ENCODE measurements at regions not wholly inside any gene's neighbourhood (a gene's known extent, or its start where the extent isn't known, plus 50 kb on each side); places are given as distances from the start of the nearest gene placed in this dataset.

DNA sequence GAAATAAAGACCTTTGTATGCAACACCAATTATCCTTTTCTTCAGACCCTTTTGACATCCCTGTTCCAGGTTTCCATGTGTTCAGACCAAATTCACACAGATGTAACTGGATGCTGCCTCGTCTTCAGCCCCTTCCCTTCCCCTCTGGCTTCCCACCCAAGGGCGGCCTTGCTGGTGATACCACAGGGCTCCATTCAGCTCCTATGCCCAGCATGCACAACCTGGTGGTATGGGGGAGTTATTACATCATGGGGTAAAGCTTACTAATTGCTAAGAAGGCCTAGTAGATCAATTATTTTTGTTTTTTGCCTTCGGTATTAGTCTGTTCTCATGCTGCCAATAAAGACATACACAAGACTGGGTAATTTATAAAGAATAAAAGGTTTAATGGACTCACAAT, 317.0 kb upstream of the CXXC4 start:
- no peak for DNase-seq

DNA sequence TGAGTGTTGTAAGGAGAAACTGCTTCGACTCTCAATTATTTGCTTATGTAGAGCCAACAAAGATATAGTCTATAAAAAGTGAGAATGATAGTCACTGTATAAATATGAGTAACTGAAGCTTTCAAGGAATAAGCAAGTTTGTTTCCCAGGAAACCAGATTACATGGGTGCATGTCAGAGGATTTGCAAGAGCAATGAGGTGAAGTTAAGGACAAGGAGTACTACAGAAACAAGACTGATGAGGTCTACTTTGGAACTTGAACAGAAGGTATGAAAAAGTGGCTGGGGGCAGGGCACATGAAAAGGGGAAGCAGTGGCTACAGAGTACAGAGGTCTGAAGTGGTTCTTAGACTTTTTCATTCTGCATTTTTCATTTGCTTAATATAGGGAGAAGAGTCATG, 321.0 kb upstream of the CXXC4 start:
- DNase-seq, result no peak

DNA sequence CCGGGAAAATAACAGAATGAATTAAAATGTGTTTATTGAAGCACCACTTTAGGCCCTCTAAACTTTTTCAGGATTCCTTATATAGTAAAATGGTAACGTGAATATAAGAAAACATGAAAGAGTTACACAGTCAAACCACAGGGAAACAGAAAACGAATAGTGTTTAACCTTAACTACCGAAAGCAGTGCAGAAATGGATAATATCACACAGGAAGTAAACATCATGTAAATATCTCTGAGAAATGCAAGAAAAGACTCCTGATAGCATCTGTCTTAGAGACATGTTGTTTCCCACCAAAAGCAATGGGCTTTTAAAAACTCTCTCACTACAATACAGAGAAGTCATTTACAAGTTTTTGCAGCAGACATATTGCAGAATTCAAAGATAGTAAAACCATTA, 323.9 kb upstream of the CXXC4 start:
- no peak for DNase-seq

DNA sequence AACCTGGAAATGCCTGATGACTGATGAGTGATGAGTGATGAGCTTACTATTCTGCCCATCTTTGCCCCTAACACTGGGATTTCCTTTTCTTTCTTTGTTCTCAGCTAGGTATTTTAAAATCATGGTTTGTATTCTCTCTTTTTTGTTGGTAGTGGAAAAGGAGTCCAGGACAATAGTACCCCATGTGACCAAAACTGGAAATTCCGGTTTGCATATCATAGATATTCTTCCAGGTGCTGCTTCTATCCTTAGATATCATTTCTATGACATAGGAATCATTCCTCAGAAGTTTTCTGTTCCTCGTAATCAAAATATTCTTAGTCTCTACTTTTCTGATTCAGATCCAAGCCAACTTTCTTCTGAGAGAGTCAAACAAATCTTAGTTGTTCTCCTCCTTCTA, 320.5 kb upstream of the TET2 start:
- DNase-seq, result no peak

DNA sequence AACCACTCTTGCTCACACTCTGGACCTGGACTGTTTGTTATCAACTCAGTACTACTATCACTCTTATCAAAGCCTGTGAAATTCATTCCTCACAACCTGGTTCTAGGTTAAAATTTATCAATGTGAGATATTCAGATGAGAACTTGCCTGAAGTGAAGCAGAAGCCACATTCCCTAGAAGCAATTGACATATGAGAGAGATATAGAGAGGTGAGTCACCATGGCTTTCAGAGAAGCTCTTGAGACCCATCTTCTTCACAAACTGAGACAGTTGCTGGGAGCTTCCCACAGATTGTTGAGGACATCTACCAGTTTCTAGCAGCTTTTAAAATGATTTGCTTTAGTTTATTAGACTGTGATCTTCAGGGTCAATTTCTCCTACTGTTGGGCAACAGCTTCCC, 316.9 kb upstream of the TET2 start:
- no peak for DNase-seq

DNA sequence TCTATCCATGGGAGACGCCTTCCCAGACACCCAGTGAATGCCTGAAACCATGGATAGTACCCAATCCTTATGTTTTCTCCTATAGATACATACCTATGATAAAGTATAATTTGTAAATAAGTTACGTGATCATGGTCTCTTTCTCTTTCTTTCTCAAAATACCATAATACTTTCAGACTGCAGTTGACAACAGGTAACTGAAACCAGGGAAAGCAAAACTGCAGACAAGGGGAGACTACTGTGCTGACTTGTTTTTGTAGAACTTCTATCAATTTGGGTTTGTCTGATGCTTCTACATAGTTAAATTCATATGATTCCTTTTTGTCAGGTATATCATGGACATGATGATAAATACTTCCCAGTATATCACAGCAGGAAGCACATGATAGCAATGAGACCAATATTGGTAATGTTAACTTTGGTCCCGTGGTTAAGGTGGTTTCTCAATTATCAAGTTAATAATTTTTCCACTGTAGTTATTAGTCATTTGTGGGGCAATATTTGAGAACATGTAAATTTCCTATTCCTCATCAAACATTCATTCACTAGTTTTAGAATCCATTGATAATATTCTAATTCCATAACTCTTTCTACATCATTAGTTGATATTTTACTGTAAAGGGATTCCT, 298.0 kb upstream of the TET2 start:
- no peak for DNase-seq

DNA sequence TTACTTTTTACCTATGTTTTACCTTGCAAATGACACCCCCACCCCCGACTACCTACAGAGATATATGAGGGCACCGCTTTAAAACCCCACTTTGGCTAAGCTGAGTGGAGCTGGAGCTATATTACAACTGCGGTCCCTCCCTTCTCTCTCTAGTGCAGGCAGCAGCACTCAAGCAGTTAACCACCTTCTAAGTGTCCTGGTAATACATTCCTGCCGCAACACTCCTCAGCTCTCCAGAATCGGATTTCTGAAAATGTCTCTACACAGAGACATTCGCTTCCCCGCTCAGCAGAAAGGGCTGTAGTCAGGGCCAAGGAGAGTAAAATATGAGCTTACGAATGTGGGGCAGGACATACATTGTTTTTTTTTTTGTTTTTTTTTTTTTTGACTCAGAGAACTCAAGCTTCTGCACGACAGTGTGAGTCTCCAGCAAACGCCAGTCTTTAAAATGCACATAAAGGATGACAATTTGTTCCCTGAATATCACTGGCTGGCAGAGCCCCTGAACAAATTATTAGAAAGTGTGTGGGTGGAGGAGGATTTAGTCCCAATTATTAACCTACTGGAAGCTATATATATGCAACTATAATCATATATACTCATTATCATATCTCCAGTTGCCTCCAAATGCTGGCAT, 287.0 kb upstream of the TET2 start:
- DNase-seq, result no peak

DNA sequence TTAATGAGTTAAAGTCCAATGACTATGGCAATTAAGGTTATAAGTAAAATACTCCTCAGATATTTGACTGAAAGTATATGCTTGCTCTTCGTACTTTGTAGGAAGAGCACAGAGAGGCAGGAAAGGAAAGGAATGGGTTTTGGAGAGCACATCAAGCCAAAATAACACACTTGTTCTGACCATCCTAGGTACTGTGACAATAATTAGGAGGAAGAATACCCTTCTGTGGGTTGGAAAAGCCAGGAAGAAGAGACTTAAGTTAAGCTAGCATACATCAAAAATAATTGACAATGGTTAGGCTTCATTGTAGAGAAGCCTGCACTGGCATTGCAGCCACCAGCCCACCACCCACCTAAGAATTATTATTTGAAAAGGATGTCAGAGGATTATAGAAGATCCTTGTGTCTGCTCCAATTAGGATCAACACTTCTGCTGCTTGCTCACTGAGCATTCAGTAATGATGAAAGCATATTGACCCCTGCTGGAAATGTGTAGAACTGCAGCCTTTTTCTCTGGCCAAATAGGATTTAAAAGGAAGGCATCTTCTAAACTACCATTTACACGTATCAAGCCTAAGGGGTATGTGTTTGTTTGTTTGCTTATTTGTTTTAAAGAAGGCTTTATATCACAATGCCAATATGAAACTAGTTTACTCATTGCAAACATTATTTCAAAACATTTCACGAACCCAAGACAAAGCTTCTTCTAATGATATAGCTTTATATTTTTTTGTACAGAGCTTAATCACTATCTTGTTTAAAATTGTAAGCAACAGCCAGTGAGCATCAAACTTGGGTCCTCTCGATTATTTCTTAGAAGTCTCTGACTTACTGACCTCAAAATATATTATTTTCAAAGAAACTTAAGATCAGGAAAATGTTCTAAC, 286.2 kb upstream of the TET2 start:
- DNase-seq, result peak; percentile 27

DNA sequence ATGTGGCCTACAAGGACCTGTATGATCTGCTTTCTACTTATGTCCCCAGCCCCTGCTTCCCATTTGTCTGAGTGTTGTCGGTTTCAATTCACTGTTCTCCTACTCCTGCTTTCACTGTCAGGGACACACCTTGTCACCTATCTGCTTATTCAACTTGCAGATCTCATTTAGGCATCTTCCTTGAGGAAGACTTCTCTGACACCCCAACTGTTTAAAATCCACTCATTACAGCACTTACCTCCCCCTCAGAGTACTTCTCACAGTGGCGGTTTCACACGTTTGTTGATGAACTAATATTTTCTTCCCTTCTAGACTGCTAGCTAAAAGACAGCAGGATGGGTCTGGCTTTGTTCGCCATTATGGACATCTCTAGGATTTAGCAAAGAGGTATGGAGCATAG, 279.9 kb upstream of the TET2 start:
- DNase-seq, result no peak

DNA sequence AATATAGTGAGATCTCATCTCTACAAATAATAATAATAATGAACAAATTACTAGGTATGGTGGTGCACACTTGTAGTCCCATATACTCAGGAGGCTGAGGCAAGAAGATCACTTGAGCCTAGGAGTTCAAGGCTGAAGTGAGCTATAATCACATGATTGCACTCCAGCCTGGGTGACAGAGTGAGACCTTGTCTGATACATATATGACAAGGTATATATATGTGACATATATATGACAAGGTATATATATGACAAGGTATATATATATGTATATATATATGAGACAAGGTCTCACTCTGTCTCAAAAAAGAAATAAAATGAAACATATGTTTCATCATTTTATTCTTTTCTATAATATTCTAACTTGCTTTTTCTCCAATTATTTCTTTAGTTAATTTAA, 278.1 kb upstream of the TET2 start:
- DNase-seq, result no peak

DNA sequence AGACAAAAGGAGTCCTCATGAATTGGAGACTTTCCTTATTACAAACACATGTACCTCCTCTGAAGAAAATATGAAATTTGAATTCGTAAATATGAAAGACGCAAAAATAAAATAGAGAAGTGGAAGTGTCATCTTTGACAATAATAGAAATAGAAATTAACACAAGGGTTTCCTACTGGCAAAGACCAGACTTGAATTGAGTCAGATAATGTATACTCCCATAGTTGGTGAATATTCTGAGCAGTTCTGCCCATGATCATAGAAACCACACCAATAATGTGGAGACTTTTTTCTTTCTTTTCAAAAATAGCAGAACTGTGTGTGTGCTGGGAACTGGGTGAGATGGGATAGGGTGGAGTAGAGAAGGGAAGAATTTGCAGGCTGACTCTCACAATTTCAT, 277.7 kb upstream of the TET2 start:
- no peak for DNase-seq

DNA sequence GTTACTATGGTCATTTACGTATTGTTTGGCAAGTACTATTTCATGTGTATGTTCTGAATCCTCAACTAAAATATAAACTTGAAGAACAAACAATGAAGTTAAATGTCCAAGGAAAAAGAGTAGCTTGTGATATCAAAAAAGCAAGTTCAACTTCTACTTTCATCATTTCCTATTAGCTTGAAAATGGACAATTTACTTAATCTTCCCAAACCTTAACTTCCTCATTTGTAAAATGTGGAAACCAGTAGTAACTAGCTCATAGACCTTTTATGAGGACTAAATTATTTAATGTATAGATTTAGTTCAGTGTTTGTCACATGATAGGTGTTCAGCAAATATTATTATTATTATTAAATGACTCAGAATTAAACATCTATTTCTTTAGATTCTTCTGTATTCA, 276.8 kb upstream of the TET2 start:
- no peak for DNase-seq

DNA sequence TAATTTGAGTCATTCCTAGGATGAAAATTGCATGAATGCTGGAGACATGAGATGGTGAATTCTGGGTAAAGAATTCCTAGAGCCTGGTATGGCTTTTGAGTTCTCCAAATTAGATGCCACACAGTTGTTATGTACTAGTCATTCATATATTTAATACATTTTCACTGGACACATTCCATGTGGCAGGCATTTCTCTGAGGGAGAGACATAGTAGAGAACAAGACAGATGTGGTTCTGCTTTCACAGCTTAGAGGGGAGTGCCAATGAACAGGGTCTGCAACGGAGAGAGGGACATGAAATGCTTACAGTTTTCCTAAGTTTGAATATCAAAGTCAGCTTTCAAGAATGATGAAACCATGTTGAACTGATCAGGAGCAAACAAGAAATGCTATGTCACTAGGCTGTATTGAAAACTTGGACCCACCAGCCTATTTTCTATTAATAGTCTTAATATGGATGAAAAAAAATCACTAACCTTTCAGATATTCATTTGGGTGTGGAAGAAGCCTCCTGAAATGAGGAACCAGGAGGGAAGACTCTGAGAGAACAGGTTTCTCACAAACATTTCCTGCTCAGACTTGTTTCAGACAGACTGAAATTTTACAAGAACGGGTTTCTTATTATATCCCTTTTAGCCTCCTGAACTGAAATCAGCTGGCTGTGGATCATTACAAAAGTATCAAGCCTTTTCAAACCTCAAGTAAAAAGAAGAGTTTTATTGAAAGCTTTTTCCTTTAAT, 276.0 kb upstream of the TET2 start:
- DNase-seq, result no peak

DNA sequence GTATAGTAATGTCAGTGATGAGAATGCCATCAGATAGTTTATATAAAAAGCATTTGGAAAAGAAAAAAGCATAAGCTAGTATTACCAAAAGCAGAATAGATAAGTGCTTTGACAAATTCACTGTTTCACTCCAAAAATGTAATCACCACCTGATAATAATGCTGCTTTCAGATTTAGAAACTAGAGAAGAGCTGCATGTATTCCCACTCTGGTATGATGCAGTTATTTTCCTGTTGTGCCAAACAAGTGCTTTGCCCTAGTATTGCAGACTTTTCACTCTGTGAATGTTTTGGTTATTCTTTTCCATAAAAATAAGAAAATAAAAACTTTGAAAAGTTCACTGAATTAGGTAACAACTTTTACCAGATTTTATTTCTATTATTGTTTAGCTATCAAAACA, 267.7 kb upstream of the TET2 start:
- no peak for DNase-seq

DNA sequence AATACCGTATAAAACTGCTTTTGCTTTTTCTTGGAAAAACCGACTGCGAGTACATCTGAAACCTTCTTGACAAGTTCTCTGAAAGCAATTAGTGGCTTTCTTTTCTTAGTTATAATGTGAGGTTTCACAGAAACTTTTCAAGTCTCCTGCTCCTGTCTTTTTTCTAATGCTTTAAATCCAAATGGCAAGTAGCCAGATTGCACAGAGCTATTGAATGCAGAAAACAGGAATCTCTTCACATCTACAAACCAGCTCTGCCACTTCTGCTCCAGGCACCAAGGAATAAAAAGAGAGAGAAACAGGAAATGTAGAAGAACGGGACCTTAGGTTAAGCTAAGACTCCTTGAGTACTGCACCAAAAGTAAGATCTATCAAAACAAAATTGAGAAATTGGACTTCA, 267.3 kb upstream of the TET2 start:
- DNase-seq, result no peak

DNA sequence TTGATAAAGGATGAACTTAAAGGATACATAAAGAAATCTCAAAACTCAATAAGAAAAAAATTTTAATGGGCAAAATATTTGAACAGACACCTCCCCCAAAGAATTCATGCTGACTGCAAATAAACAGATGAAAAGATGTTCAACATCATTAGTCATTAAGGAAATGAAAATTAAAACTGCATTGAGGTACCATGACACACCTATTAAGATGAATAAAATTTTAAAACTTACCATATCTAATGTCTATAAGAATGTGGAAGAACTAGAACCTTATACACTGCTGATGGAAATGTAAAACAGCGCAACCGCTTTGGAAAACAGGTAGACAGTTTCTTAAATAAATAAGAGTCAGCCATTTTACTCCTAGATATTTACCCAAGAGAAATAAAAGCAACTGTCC, 266.8 kb upstream of the TET2 start:
- DNase-seq, result no peak

DNA sequence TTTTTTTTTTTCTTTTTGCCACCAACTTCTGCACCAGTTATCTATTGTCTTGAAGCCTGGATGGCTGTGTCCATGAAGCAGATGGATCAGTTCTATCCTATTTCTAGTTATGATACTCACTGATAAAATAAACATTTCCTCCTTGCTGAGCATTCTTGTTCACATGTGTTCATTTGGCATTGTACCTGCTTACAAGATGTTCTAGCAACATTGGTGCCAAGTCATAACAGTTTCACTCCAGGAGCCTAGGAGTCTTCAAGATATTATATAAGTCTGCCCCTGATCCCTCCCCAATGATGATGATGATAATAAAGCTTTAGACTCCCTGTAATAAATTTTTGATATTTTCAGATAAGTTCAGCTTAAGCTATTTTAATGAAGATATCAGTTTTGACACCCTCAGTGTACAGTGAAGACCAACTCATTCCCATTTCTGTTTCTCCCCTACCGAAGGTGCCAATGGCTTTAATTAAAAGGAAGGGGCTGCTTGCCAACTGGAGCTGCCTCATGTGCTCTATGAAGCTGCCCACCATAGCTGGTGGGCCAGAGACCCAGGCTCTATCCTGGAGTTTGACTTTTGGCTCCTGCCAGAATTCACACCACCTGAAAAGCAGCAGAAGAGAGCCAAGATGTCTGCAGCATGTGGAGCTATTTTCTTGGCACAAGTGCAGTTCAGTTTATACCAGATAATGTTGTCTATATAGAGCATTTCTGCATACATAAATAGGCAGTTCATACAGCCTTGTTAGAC, 265.4 kb upstream of the TET2 start:
- no peak for DNase-seq

DNA sequence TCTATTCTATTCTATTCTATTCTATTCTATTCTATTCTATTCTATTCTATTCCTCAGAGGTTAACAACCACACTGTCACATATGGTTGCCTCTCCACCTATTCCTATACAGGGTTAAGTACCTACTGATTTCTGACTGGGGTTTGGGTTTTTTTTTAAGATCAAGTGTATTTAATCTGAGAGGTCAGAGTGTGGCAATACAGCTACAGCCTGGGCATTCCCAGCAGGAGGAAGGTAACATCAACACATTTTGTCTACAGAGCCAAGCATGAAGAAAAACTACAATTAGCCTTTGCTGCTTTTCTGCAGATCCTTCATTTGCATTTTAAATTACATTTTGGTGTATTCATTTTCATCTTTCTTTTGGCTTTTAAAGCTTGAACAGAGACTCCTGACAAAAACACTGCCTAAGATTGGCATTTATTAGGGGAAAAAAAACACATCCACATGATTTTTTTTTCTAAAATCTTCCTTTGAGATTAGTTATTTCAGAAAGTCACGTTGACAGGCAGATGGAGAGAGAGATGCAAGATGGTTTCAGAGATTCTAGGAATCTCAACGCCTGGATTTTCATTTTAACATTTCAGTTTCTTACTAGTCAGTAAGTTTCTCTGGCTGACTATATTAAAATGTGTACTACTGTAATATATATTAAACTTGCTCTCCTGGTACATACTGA, 255.9 kb upstream of the TET2 start:
- no peak for DNase-seq

DNA sequence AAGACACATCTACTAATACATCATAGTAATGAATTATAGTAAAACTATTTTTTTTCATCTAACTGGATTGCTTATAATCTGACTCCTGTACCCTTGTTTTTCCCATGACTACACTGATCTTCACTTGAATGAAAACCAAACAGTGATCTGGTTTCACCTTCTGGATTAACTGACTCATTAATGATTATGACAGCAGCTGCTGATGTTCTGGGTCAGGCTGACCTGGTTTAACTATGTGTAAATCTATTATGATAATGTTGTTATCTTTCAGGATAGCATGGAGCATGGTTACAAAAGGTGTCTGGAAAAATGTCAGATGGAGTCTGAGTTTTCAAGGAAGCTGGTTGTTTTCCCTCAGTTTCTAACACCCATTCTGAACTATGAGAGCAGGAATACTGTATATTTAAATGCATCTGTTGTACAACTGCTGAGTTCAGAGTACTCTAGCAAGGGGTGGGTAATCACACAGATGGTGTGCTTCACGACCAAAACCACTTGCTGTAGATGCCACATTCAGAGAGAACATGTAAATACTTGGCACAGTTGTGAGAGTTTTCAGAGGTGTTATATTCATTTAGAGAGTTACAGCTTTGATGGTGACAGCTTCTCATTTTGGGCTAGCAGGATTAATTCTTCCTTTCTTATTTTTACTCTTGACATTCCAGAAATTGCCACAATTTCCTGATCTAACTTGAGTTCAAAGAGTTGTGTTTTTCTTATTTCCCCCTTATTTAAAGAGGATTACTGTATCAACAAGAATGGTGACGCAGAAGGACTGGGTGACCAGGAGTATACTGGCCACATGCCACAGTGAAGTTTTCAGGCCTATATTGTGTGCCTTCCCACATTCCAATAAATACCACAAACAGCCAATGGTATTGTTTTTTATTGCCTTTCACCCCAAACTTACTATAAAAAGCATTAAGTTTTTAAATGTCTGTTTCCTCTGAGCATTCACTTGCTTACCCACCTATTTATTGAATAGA, 249.7 kb upstream of the TET2 start:
- no peak for DNase-seq

DNA sequence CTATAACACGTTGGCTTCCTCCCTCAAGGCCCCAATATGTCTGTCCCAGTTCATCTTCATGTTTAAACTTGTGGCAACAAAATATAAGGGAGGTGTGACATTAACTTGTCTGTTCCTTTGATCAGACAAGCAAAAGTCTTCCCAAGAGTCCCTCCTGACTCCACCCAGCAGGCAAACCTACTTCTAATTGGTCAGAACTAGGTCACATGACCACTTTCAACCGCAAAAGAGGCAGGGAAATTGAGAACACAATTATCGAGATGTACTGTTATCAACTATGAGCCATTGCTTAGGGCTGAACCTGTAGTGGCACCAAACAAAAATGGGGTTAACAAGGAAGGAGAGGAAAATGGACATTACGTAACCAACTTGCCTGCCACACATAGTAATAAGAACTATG, 246.8 kb upstream of the TET2 start:
- DNase-seq, result no peak

DNA sequence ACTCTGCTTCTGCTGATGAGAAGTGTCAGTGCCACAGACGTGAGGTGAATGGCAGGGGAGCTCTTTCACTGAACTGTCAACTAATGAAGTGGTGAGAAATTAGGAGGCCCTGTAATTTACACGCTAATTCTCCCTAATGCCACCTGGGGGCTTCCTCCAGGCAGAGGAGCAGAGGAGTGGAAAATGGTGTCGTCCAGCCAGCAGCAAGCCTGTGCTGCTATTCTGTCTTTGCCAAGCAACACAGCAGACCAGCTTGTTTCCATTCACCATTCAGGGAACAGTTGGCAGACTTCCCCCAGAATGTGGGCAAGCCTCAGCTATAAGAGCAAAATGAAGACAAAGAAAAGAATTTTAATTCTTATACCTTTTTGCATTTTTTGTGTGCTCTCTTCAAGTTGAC, 245.2 kb upstream of the TET2 start:
- no peak for DNase-seq

Data from activated gamma-delta T cell treated with Interleukin-2 at 50 U/mL for 16 hours (primary cell).